Neural progenitor cell (in vitro differentiated cells): ENCODE measurements at regions not wholly inside any gene's neighbourhood (a gene's known extent, or its start where the extent isn't known, plus 50 kb on each side); places are given as distances from the start of the nearest gene placed in this dataset.

Experiments used
- EZH2 ChIP-seq: fragments of 200-600 bp; sonication (generic); IDR thresholded peaks from 2 replicates; pipeline ENCODE4 v1.6.1; 2017; ENCODE audit warnings: antibody characterized with exemption, mild to moderate bottlenecking, moderate library complexity
- EZH2phosphoT487 ChIP-seq: fragments of 200-600 bp; sonication (generic); IDR thresholded peaks from 2 replicates; pipeline ENCODE4 v1.6.1; 2017; ENCODE audit warnings: antibody characterized with exemption
- TF ChIP-seq, protein P1 (sequence below): fragments of 200-600 bp; sonication (generic); IDR thresholded peaks from 2 replicates; pipeline ENCODE4 v1.5.1; 2017; ENCODE audit warnings: antibody characterized with exemption, mild to moderate bottlenecking

- TF ChIP-seq EZH2phosphoT487 = no peak
- TF ChIP-seq, protein P1, sequence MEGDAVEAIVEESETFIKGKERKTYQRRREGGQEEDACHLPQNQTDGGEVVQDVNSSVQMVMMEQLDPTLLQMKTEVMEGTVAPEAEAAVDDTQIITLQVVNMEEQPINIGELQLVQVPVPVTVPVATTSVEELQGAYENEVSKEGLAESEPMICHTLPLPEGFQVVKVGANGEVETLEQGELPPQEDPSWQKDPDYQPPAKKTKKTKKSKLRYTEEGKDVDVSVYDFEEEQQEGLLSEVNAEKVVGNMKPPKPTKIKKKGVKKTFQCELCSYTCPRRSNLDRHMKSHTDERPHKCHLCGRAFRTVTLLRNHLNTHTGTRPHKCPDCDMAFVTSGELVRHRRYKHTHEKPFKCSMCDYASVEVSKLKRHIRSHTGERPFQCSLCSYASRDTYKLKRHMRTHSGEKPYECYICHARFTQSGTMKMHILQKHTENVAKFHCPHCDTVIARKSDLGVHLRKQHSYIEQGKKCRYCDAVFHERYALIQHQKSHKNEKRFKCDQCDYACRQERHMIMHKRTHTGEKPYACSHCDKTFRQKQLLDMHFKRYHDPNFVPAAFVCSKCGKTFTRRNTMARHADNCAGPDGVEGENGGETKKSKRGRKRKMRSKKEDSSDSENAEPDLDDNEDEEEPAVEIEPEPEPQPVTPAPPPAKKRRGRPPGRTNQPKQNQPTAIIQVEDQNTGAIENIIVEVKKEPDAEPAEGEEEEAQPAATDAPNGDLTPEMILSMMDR = no peak
- TF ChIP-seq EZH2 = no peak
Observed at GRCh38 chr10:43979551-43979950, 330.9 kb upstream of the ZNF32 start.
